CD4-positive, alpha-beta T cell treated with Interleukin-17A for 4 hours (primary cell): ENCODE measurements at regions not wholly inside any gene's neighbourhood (a gene's known extent, or its start where the extent isn't known, plus 50 kb on each side); places are given as distances from the start of the nearest gene placed in this dataset.

Source experiments
- DNase-seq: peaks from one replicate; pipeline ENCODE4 v3.0.0-alpha.2; 2020; ENCODE audit warnings: mixed read lengths

GRCh38 chr6:109225946-109226345 is 130.6 kb downstream of the CEP57L1 start:
- DNase-seq: no peak

DNA sequence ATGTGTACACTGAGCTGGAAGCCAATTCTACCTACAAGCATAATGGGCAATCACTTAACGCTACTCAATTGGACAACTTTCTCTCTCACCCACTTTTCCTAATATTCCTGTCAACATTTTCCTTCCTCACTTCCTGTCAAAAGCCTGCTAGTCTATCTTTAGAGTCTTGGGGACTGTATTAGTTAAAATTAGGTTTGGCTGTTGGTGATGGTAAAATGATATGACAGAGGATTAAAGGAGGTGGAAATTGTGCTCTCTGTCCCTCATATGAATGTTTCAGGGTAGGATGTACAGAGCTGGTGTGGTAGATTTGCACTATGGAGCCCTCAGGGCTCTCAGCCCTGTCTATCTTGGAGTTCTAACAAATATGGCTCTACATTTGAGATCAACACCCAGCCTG is 129.7 kb downstream of the CEP57L1 start:
- DNase-seq: no peak

GRCh38 chr6:109224107-109224875 is 129.0 kb downstream of the CEP57L1 start:
- DNase-seq: no peak

- no peak for DNase-seq
Observed at GRCh38 chr6:109222848-109223247, 127.5 kb downstream of the CEP57L1 start.

- no peak for DNase-seq
Observed at GRCh38 chr6:109221543-109222195, 126.4 kb downstream of the CEP57L1 start.
